OCI-LY1 (cell line): ENCODE measurements at regions not wholly inside any gene's neighbourhood (a gene's known extent, or its start where the extent isn't known, plus 50 kb on each side); places are given as distances from the start of the nearest gene placed in this dataset.

Experiments
- CTCF ChIP-seq: fragments of 200-600 bp; sonication (generic), shearing (Covaris generic); IDR thresholded peaks from 2 replicates; pipeline ENCODE4 v1.5.1; 2017; ENCODE audit warnings: mild to moderate bottlenecking, antibody characterized with exemption, low read length, moderate library complexity, mixed read lengths
- EZH2 ChIP-seq: fragments of 200-600 bp; sonication (generic), shearing (Covaris generic); IDR thresholded peaks from 2 replicates; pipeline ENCODE4 v1.8.0; 2017; ENCODE audit warnings: borderline replicate concordance, mixed run types, mild to moderate bottlenecking, antibody characterized with exemption, low read length, moderate library complexity, mixed read lengths

GRCh38 chr15:92316586-92317295, 76.9 kb upstream of the ST8SIA2 start:
- TF ChIP-seq CTCF (no peak), EZH2 (no peak)
